Caco-2 (cell line): ENCODE measurements at regions not wholly inside any gene's neighbourhood (a gene's known extent, or its start where the extent isn't known, plus 50 kb on each side); places are given as distances from the start of the nearest gene placed in this dataset.
"Not testable (repeated sequence)": the region's sequence is repeated elsewhere in the genome, so short reads cannot be mapped to it uniquely, and the experiment has no call there.

ENCODE experiments used
- BruUV-seq: library from RNA; stranded (reverse); fragments of 400-500 nt; replicated peaks from 2 replicates; lab custom pipeline; 2021; lab: Mats Ljungman, UMichigan
- CTCF ChIA-PET: fragments of 300-600 bp; sonication (Branson Sonifier 250); formaldehyde crosslinking; loops from one replicate; lab custom pipeline; 2022; ENCODE audit warnings: antibody characterized with exemption; lab: Charles Lee
- POLR2A ChIA-PET: fragments of 300-600 bp; sonication (Branson Sonifier 250); formaldehyde crosslinking; loops from one replicate; lab custom pipeline; 2022; ENCODE audit warnings: antibody characterized with exemption; lab: Charles Lee
- DNase-seq, 2 experiments: peaks; one replicate each; pipeline versions ENCODE4 v3.0.0 to v3.0.0-alpha.2; 2020 to 2022
- H3K27me3 ChIP-seq: replicated peaks from 2 replicates; pipeline ENCODE4 v1.6.0; 2011; ENCODE audit warnings: low read length; ENCODE audit not compliant: control insufficient read depth, insufficient read depth
- H3K36me3 ChIP-seq: 2 replicates; pipeline ENCODE4 v1.5.1; 2011; ENCODE audit warnings: low read length; ENCODE audit not compliant: control insufficient read depth, insufficient read depth
- H3K4me1 ChIP-seq: fragments of 250-450 bp; sonication (Bioruptor Pico); 2 replicates; pipeline ENCODE4 v1.5.1; 2020; ENCODE audit warnings: mild to moderate bottlenecking
- H3K4me3 ChIP-seq: 2 replicates; pipeline ENCODE4 v1.5.1; 2011; ENCODE audit warnings: low read depth, mild to moderate bottlenecking, control low read depth, low read length
- H3K9me3 ChIP-seq: fragments of 250-450 bp; sonication (Bioruptor Pico); 2 replicates; pipeline ENCODE4 v1.5.1; 2020; ENCODE audit warnings: mild to moderate bottlenecking, moderate library complexity
- H3K27ac Mint-ChIP-seq: one replicate; pipeline ENCODE4 v1.8.0; 2022; ENCODE audit warnings: mixed read lengths; ENCODE audit not compliant: unreplicated experiment
- H3K27me3 Mint-ChIP-seq: one replicate; pipeline ENCODE4 v1.8.0; 2022; ENCODE audit warnings: mixed read lengths; ENCODE audit not compliant: insufficient read depth, unreplicated experiment
- H3K36me3 Mint-ChIP-seq: one replicate; pipeline ENCODE4 v1.8.0; 2022; ENCODE audit warnings: mild to moderate bottlenecking, mixed read lengths; ENCODE audit not compliant: insufficient read depth, unreplicated experiment
- H3K4me1 Mint-ChIP-seq: one replicate; pipeline ENCODE4 v1.8.0; 2022; ENCODE audit warnings: low read depth, mixed read lengths; ENCODE audit not compliant: unreplicated experiment
- H3K4me3 Mint-ChIP-seq: one replicate; pipeline ENCODE4 v1.8.0; 2022; ENCODE audit warnings: mild to moderate bottlenecking, moderate library complexity, mixed read lengths; ENCODE audit not compliant: unreplicated experiment
- H3K9me3 Mint-ChIP-seq: one replicate; pipeline ENCODE4 v1.8.0; 2022; ENCODE audit warnings: mixed read lengths; ENCODE audit not compliant: unreplicated experiment
- intact Hi-C: fragments of 100-400 bp; cut with micrococcal nuclease; formaldehyde crosslinking; loops from one replicate; pipeline ENCODE4 v1.10.0; 2022; ENCODE audit not compliant: unreplicated experiment
- TF ChIP-seq, protein P1 (sequence below), 2 experiments: fragments of 200-600 bp in 1 of 2; IDR thresholded peaks; 1 replicate in 1 of 2; 2 replicates in 1 of 2; pipeline versions ENCODE4 v1.5.1 to v1.8.0; 2011 to 2022; ENCODE audit warnings: antibody characterized with exemption in 1 of 2, control low read depth in 1 of 2, inconsistent platforms in 1 of 2, low read depth in 1 of 2, low read length in 1 of 2, mild to moderate bottlenecking in 1 of 2, moderate library complexity in 1 of 2; ENCODE audit not compliant: insufficient read depth in 1 of 2, severe bottlenecking in 1 of 2, unreplicated experiment in 1 of 2

DNA sequence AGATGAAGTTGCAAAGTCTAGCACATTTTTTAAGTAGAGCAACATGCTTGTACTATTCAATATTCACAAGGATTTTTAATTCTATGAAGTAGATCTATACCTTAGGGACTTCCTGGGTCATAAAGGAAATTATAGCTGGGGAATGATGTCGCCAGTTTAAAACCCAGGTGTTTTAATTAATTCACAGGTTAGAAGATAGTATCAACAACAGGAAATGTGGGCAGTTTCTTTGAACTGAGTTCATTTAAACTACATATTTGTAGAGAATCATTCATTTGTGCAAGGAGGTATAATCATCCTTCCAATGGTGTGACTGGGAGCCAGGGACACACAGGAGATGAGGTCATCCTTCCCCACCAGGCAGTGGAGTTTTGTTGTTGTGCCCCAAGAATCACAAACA is 181.3 kb upstream of the KLF3 start:
- POLR2A ChIA-PET = no interaction called here
- no peak for DNase-seq
- Histone ChIP-seq H3K4me3 (no peak overlapping the region), H3K27me3 (no peaks in the 10 kb centered on the region), H3K4me1 (no peaks in the 10 kb centered on the region), H3K9me3 (no peaks in the 10 kb centered on the region), H3K36me3 (no peaks in the 10 kb centered on the region)
- H3K27me3 Mint-ChIP-seq = no peaks in the 10 kb centered on the region
- H3K9me3 Mint-ChIP-seq = peaks cover 4% of the 10 kb centered on the region
- no TSS peak for BruUV-seq
- H3K4me3 Mint-ChIP-seq = no peak overlapping the region
- H3K27ac Mint-ChIP-seq = no peak overlapping the region
- CTCF ChIA-PET = no interaction called here
- H3K36me3 Mint-ChIP-seq = no peaks in the 10 kb centered on the region
- no peaks in the 10 kb centered on the region for H3K4me1 Mint-ChIP-seq
- intact Hi-C loops = no loop called here
- TF ChIP-seq, protein P1, sequence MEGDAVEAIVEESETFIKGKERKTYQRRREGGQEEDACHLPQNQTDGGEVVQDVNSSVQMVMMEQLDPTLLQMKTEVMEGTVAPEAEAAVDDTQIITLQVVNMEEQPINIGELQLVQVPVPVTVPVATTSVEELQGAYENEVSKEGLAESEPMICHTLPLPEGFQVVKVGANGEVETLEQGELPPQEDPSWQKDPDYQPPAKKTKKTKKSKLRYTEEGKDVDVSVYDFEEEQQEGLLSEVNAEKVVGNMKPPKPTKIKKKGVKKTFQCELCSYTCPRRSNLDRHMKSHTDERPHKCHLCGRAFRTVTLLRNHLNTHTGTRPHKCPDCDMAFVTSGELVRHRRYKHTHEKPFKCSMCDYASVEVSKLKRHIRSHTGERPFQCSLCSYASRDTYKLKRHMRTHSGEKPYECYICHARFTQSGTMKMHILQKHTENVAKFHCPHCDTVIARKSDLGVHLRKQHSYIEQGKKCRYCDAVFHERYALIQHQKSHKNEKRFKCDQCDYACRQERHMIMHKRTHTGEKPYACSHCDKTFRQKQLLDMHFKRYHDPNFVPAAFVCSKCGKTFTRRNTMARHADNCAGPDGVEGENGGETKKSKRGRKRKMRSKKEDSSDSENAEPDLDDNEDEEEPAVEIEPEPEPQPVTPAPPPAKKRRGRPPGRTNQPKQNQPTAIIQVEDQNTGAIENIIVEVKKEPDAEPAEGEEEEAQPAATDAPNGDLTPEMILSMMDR (IDR thresholded peaks at IDR 0.05; ENCODE audit: insufficient read depth in 1 of 2, low read depth in 1 of 2, low read length in 1 of 2, severe bottlenecking in 1 of 2, unreplicated experiment in 1 of 2) = no peak

DNA sequence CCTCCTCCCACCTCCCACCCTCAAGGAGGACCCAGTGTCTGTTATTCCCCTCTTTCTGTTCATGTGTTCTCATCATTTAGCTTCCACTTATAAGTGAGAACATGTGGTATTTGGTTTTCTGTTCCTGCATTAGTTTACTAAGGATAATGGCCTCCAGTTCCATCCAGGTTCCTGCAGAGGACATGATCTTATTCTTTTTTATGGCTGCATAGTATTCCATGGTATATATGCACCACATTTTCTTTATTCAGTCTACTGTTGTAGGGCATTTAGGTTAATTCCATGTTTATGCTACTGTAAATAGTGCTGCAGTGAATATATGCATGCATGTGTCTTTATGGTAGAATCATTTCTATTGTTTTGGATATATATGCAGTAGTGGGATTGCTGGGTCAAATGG is 180.4 kb upstream of the KLF3 start:
- H3K9me3 Mint-ChIP-seq, intact Hi-C loops, DNase-seq, H3K4me3 Mint-ChIP-seq, H3K4me1 Mint-ChIP-seq, H3K4me1 ChIP-seq, H3K36me3 Mint-ChIP-seq, POLR2A ChIA-PET, H3K9me3 ChIP-seq, CTCF ChIA-PET, H3K36me3 ChIP-seq, BruUV-seq, H3K27me3 Mint-ChIP-seq, H3K4me3 ChIP-seq, H3K27ac Mint-ChIP-seq, H3K27me3 ChIP-seq: not testable (repeated sequence)

DNA sequence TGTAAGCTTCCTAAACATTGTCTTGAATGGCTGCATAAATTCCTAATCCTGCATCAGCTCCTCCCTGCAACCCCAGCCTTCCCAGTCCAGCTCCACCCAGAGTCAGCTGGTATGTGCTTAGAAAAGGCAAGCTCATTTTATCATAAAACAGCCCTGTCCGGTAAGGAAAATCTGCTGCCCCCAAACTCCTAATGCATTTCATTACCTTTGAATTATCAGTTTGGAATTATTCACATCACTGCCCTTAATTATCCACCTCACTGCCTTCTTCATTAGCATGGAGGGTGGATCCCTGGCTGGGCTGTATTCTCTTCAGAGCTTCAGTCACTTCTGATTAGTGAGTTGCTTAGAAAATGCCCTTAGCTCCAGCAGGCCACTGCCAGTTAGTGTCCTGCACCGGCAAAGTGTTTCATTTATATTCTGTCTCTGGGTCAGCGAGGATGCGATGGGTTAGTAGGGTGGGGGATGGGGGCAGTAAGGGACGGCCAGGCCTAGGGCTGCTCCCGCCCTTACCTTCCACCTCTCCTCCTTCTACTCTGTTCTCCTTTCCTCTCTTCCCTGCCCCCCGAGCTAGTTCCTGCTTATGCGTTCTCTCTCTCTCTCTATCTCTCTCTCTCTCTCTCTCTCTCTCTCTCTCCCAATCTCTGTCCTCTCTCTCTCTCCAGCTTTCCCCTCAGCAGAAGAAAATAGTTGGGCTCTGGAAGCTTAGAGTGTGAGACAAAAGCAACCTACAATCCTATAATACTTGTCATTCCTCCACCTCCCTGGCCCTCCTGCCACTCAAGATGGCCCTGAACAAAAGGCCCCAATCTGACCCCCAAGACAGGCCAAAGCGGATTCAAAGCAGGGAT is 174.8 kb upstream of the KLF3 start:
- BruUV-seq = no TSS peak
- peaks cover 8% of the 10 kb centered on the region; the same call in 1 of the 2 replicates for H3K4me1 ChIP-seq
- Mint-ChIP-seq H3K27me3 (no peaks in the 10 kb centered on the region), H3K9me3 (no peaks in the 10 kb centered on the region), H3K36me3 (no peaks in the 10 kb centered on the region), H3K27ac (no peak overlapping the region), H3K4me3 (no peak overlapping the region), H3K4me1 (peaks cover 13% of the 10 kb centered on the region)
- no peaks in the 10 kb centered on the region for H3K27me3 ChIP-seq
- no peaks in the 10 kb centered on the region for H3K9me3 ChIP-seq
- TF ChIP-seq, protein P1 (IDR thresholded peaks at IDR 0.05; ENCODE audit: insufficient read depth in 1 of 2, low read depth in 1 of 2, low read length in 1 of 2, severe bottlenecking in 1 of 2, unreplicated experiment in 1 of 2) = no peak
- POLR2A ChIA-PET = interaction anchor here (0.7 kb wide), 1 partner anchor 61 kb away, joined by 6 read pairs; no protein-coding TSS in a partner anchor
- no peak for DNase-seq
- intact Hi-C loops = no loop called here
- CTCF ChIA-PET = no interaction called here
- H3K36me3 ChIP-seq = no peaks in the 10 kb centered on the region
- no peak overlapping the region for H3K4me3 ChIP-seq
